Subcutaneous abdominal adipose tissue (tissue), 5 donors: ENCODE measurements at regions not wholly inside any gene's neighbourhood (a gene's known extent, or its start where the extent isn't known, plus 50 kb on each side); places are given as distances from the start of the nearest gene placed in this dataset.

Experiments used
- H3K27ac ChIP-seq: one replicate; pipeline ENCODE4 v1.7.0; 2013; ENCODE audit warnings: low read depth, mild to moderate bottlenecking, inconsistent platforms, low read length, moderate library complexity
- H3K27me3 ChIP-seq, 5 donors: one replicate each; pipeline ENCODE4 v1.7.0; 2013; ENCODE audit warnings: low read length in 5 of 5, inconsistent platforms in 1 of 5; ENCODE audit not compliant: control insufficient read depth in 5 of 5, insufficient read depth in 4 of 5
- H3K36me3 ChIP-seq, 5 donors: one replicate each; pipeline ENCODE4 v1.7.0; 2013; ENCODE audit warnings: low read length in 5 of 5; ENCODE audit not compliant: control insufficient read depth in 5 of 5, insufficient read depth in 5 of 5
- H3K4me1 ChIP-seq, 5 donors: one replicate each; pipeline ENCODE4 v1.7.0; 2013; ENCODE audit warnings: low read length in 5 of 5, mild to moderate bottlenecking in 3 of 5, moderate library complexity in 1 of 5; ENCODE audit not compliant: control insufficient read depth in 5 of 5, insufficient read depth in 5 of 5
- H3K4me3 ChIP-seq, 5 donors: one replicate each; pipeline ENCODE4 v1.7.0; 2013; ENCODE audit warnings: low read length in 5 of 5, low read depth in 1 of 5
- H3K9ac ChIP-seq, 5 donors: one replicate each; pipeline ENCODE4 v1.7.0; 2013; ENCODE audit warnings: low read length in 5 of 5, mild to moderate bottlenecking in 4 of 5, moderate library complexity in 3 of 5
- H3K9me3 ChIP-seq, 5 donors: one replicate each; pipeline ENCODE4 v1.7.0; 2013; ENCODE audit warnings: low read length in 5 of 5; ENCODE audit not compliant: control insufficient read depth in 5 of 5
- donor health status: healthy.
- donor health status: healthy.
- donor health status: healthy.
- donor health status: healthy.
- donor health status: healthy.

GRCh38 chr15:38876211-38876610, 311.6 kb upstream of the RASGRP1 start:
- Histone ChIP-seq H3K27me3 (no peaks in the 10 kb centered on the region), H3K9ac (no peak overlapping the region), H3K27ac (no peak overlapping the region), H3K9me3 (peaks cover 0 to 2% (median 0%) of the 10 kb centered on the region in 5 donors), H3K4me1 (peaks cover 0 to 19% (median 11%) of the 10 kb centered on the region in 5 donors), H3K4me3 (no peak overlapping the region), H3K36me3 (no peaks in the 10 kb centered on the region)

DNA sequence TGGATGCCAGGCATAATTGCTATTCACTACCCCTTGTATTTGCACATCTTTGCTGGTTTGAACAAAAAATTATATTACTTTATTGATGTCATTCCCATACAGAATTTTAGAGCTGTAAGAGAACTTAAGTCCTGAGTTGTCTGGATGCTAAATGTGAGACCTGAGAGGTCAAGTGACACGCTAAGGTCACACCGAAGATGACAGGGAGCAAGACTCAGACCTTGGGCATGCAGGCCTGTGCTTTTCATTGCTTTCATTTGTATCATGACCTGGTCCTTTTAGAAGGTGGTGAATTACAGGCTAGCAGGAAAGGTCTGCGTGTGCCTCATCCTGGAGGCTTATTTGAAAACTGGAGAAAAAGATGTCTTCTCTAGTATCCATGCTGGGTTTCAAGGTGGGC, 312.0 kb upstream of the RASGRP1 start:
- no peak overlapping the region for H3K27ac ChIP-seq
- peaks cover 0 to 19% (median 11%) of the 10 kb centered on the region in 5 donors for H3K4me1 ChIP-seq
- H3K9ac ChIP-seq = no peak overlapping the region
- H3K36me3 ChIP-seq = no peaks in the 10 kb centered on the region
- no peak overlapping the region for H3K4me3 ChIP-seq
- H3K27me3 ChIP-seq = no peaks in the 10 kb centered on the region
- H3K9me3 ChIP-seq = peaks cover 0 to 2% (median 0%) of the 10 kb centered on the region in 5 donors

GRCh38 chr15:38877471-38877870, 312.9 kb upstream of the RASGRP1 start:
- Histone ChIP-seq H3K27ac (no peak overlapping the region), H3K9ac (no peak overlapping the region), H3K4me3 (no peak overlapping the region)

GRCh38 chr15:38878026-38878425, 313.4 kb upstream of the RASGRP1 start:
- no peaks in the 10 kb centered on the region for H3K36me3 ChIP-seq
- H3K9ac ChIP-seq = no peak overlapping the region
- H3K4me3 ChIP-seq = no peak overlapping the region
- H3K9me3 ChIP-seq = no peaks in the 10 kb centered on the region
- H3K27ac ChIP-seq = no peak overlapping the region
- peaks cover 0 to 19% (median 11%) of the 10 kb centered on the region in 5 donors for H3K4me1 ChIP-seq
- no peaks in the 10 kb centered on the region for H3K27me3 ChIP-seq

More at GRCh38 chr15:38877471-38877870, 312.9 kb upstream of the RASGRP1 start:
- H3K4me1 ChIP-seq = peaks cover 0 to 19% (median 11%) of the 10 kb centered on the region in 5 donors
- no peaks in the 10 kb centered on the region for H3K36me3 ChIP-seq
- no peaks in the 10 kb centered on the region for H3K27me3 ChIP-seq
- H3K9me3 ChIP-seq = peaks cover 0 to 2% (median 0%) of the 10 kb centered on the region in 5 donors

DNA sequence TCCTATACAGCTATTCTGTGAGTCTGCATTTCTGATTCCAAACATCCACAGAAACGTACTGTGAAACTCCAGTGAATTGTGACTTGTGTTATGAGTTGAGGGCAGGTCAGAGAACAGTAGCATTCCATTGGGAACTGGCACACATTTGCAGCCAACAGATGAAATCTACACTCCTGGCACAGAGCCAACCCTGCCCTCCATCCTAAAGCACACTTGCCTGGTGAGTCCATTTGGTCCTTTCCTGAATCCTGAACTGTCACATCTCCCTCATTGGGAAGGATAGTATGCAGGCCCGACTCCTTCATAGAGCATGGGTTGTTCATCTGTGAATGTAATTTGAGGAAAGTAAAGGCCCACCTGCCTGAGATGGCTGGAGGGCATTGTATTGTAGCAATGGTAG, 314.3 kb upstream of the RASGRP1 start:
- peaks cover 0 to 19% (median 8%) of the 10 kb centered on the region in 5 donors for H3K4me1 ChIP-seq
- no peaks in the 10 kb centered on the region for H3K36me3 ChIP-seq
- no peaks in the 10 kb centered on the region for H3K9me3 ChIP-seq
- no peak overlapping the region for H3K27ac ChIP-seq
- H3K27me3 ChIP-seq = no peaks in the 10 kb centered on the region
- H3K9ac ChIP-seq = no peak overlapping the region
- no peak overlapping the region for H3K4me3 ChIP-seq

- peaks cover 0 to 23% (median 8%) of the 10 kb centered on the region in 5 donors for H3K4me1 ChIP-seq
- no peaks in the 10 kb centered on the region for H3K9me3 ChIP-seq
- no peaks in the 10 kb centered on the region for H3K27me3 ChIP-seq
- H3K27ac ChIP-seq = no peak overlapping the region
- no peak overlapping the region for H3K4me3 ChIP-seq
- H3K9ac ChIP-seq = no peak overlapping the region
- no peaks in the 10 kb centered on the region for H3K36me3 ChIP-seq
Measured at GRCh38 chr15:38879909-38880471, 315.4 kb upstream of the RASGRP1 start.

DNA sequence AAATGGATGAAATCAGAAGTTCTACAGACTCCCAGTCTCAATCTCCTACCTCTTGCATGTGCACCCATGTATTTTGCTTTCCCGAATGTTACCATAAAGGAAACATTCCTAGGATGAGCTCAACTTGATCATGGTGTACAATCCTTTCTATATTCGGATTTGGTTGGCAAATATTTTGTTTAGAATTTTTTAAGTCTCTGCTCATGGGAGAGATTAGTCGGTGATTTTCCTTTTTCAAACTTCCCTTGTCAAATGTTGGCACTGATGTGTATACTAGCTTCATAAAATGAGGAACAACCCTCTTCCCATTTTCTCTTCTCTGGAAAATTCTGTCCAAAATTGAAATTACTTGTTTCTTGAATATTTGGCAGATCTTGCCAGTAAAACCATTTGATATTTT, 317.6 kb upstream of the RASGRP1 start:
- no peak overlapping the region for H3K9ac ChIP-seq
- no peak overlapping the region for H3K4me3 ChIP-seq
- H3K4me1 ChIP-seq = peaks cover 0 to 29% (median 11%) of the 10 kb centered on the region in 5 donors
- H3K36me3 ChIP-seq = no peaks in the 10 kb centered on the region
- no peak overlapping the region for H3K27ac ChIP-seq
- H3K9me3 ChIP-seq = no peaks in the 10 kb centered on the region
- no peaks in the 10 kb centered on the region for H3K27me3 ChIP-seq

DNA sequence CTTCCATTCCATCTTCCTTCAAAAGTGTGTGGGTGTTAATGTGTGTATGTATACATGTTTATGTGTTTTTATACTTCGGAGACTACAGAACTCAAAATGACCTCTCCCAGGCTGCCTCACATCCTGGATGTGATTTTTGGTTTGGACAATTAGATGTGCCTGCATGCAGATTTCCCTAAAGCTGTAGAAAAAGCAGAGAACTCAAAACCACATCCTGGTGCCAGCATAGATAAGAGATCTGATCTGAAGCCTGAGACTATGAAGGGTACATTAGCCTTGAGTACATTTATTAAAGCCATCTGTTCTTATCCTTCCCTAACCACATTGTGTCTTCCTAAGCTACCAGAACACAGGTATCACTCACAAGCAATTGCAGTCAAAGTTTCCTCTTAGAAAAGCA, 319.4 kb upstream of the RASGRP1 start:
- Histone ChIP-seq H3K4me3 (no peak overlapping the region), H3K27me3 (no peaks in the 10 kb centered on the region), H3K36me3 (no peaks in the 10 kb centered on the region), H3K9ac (no peak overlapping the region), H3K4me1 (peaks cover 0 to 24% (median 11%) of the 10 kb centered on the region in 5 donors), H3K27ac (no peak overlapping the region), H3K9me3 (no peaks in the 10 kb centered on the region)

DNA sequence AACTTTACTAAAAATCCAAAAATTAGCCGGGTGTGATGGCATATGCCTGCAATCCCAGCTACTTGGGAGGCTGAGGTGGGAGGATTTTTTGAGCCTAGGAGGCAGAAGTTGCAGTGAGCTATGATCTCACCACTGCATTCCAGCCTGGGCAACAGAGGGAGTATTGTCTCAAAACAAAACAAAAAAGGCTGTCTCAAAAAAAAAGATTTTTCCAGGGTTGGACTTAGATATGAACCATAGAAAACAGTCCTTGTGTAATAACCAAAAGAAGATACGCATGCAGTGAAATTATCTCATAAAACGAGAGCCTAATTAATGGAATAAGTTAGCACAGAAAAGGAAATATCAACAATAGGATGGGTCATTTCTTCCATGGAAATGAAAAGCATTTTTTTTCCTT, 320.4 kb upstream of the RASGRP1 start:
- H3K4me1 ChIP-seq = peaks cover 0 to 14% (median 7%) of the 10 kb centered on the region in 5 donors

GRCh38 chr15:38885471-38885952, 320.9 kb upstream of the RASGRP1 start:
- no peak overlapping the region for H3K27ac ChIP-seq

More for the DNA sequence above, 320.4 kb upstream of the RASGRP1 start:
- Histone ChIP-seq H3K36me3 (no peaks in the 10 kb centered on the region), H3K27me3 (no peaks in the 10 kb centered on the region), H3K9ac (no peak overlapping the region), H3K27ac (no peak overlapping the region), H3K9me3 (no peaks in the 10 kb centered on the region), H3K4me3 (no peak overlapping the region)

More at GRCh38 chr15:38885471-38885952, 320.9 kb upstream of the RASGRP1 start:
- no peaks in the 10 kb centered on the region for H3K9me3 ChIP-seq
- peaks cover 0 to 9% (median 3%) of the 10 kb centered on the region in 5 donors for H3K4me1 ChIP-seq
- H3K9ac ChIP-seq = no peak overlapping the region
- H3K4me3 ChIP-seq = no peak overlapping the region
- no peaks in the 10 kb centered on the region for H3K27me3 ChIP-seq
- no peaks in the 10 kb centered on the region for H3K36me3 ChIP-seq
